Muscle layer of colon (tissue), 2 donors: ENCODE measurements at regions not wholly inside any gene's neighbourhood (a gene's known extent, or its start where the extent isn't known, plus 50 kb on each side); places are given as distances from the start of the nearest gene placed in this dataset.

Experiments used
- H3K27ac ChIP-seq: one replicate; pipeline ENCODE4 v1.7.0; 2013; ENCODE audit warnings: low read depth, mild to moderate bottlenecking, low read length, moderate library complexity
- H3K27me3 ChIP-seq, 2 donors: one replicate each; pipeline ENCODE4 v1.7.0; 2013; ENCODE audit warnings: low read length in 2 of 2, mild to moderate bottlenecking in 2 of 2; ENCODE audit not compliant: insufficient read depth in 2 of 2, control insufficient read depth in 1 of 2
- H3K36me3 ChIP-seq: one replicate; pipeline ENCODE4 v1.7.0; 2013; ENCODE audit warnings: mild to moderate bottlenecking, low read length; ENCODE audit not compliant: insufficient read depth
- H3K4me1 ChIP-seq: one replicate; pipeline ENCODE4 v1.7.0; 2013; ENCODE audit warnings: mild to moderate bottlenecking, low read length; ENCODE audit not compliant: insufficient read depth
- H3K4me3 ChIP-seq, 2 donors: one replicate each; pipeline ENCODE4 v1.7.0; 2013; ENCODE audit warnings: low read length in 2 of 2, low read depth in 1 of 2, mild to moderate bottlenecking in 1 of 2, moderate library complexity in 1 of 2
- H3K9ac ChIP-seq: one replicate; pipeline ENCODE4 v1.7.0; 2013; ENCODE audit warnings: low read length
- H3K9me3 ChIP-seq: one replicate; pipeline ENCODE4 v1.7.0; 2013; ENCODE audit warnings: mild to moderate bottlenecking, low read length
- donor health status: abdominal sarcoma.
- donor health status: Adenocarcinoma of cecum.

DNA sequence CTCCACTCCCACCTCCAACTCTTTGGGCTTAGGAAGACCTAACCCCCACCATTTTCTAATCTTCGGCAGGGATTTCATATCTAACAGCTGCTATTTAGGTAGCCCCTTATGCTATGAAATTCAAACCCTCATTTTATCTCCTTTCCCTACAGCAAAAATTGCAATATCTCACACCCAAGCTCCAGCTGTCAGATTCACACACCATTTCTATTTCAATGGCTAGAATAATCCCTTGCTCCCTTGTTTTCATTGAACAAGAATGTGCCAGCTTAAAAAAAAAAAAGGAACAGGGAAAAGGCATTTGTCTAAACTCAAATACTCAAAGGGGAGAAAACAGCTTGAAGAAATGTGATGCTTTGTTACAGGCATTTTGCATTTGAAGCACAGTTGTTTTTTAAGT is 850.6 kb upstream of the ACVR2A start:
- Histone ChIP-seq H3K4me3 (no peak overlapping the region), H3K9me3 (no peaks in the 10 kb centered on the region), H3K4me1 (no peaks in the 10 kb centered on the region), H3K36me3 (no peaks in the 10 kb centered on the region), H3K9ac (no peak overlapping the region), H3K27me3 (no peaks in the 10 kb centered on the region), H3K27ac (no peak overlapping the region)

DNA sequence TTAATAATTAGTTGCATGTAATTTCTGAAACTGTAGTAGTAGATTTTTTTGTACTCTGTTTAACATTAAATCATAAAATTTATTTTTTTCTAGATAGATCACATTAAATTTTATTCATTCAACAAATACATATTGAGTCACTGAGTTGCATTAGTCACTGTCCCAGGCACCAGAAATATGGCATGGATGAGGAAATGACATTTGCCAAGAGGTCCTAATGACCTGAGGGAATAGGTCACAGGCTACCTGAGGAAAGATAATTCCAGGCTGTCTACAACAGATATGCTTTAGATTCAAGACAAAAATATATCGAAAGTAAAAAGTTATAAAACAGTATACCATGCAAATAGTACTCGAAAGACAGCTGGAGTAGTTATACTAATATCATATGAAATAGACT is 852.4 kb upstream of the ACVR2A start:
- H3K4me1 ChIP-seq: no peaks in the 10 kb centered on the region
- no peaks in the 10 kb centered on the region for H3K36me3 ChIP-seq
- no peaks in the 10 kb centered on the region for H3K27me3 ChIP-seq
- H3K9ac ChIP-seq: no peak overlapping the region
- no peaks in the 10 kb centered on the region for H3K9me3 ChIP-seq
- H3K4me3 ChIP-seq: no peak overlapping the region
- no peak overlapping the region for H3K27ac ChIP-seq

DNA sequence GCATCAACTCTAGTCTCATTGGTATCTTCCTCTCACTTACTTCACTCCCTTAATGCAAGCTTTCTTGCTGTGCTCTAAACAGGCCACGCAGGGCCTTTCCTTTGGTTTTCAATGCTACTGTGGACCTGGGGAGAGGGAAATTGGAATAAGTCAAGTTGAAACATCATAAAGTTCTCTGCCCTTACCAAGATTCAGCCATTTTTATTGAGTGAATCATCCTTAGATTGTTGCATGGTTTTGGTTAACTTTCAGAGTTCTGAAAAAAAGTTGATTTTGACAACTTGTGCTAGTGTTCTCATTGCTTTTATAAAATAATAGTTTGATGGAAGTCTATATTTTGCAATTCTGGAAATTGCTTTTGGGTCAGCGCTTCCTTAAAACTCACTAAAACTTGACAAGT is 852.8 kb upstream of the ACVR2A start:
- H3K27ac ChIP-seq: no peak overlapping the region
- H3K4me3 ChIP-seq: no peak overlapping the region
- H3K27me3 ChIP-seq: no peaks in the 10 kb centered on the region
- H3K9ac ChIP-seq: no peak overlapping the region
- H3K9me3 ChIP-seq: no peaks in the 10 kb centered on the region
- no peaks in the 10 kb centered on the region for H3K4me1 ChIP-seq
- H3K36me3 ChIP-seq: no peaks in the 10 kb centered on the region

DNA sequence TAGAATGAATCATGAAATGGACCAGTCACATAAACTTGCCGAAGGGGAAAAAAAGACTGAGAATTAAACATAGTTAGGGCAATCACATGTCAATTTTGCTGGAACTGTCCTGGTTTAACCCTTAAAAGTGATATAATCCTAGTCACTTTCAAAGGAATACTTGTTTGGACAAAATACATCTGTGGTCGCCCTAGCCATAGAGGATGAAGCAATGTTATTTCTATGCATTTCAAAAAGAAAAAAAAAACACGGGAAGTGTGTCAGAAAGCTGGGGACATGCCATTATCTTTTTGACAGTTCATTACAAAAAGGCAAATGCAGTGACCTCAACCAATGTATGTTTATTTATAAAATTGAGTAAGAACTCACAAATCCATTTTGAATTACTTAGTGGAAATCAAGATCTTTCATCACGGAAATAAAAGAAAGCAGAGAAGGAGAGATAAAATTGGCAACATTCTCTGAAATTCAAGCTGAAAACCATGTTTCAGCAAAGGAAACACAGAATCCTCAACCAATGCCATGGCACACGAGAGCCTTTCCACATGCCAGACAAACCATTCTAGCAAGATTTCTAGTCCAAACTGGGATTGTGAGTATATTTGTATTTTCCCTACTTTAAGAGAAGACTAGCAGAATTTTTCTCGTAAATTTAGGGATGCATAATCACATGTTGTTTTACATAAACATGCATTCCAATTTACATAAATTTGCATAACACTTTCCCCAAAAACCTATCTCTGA is 854.3 kb upstream of the ACVR2A start:
- Histone ChIP-seq H3K9ac (no peak overlapping the region), H3K4me3 (no peak overlapping the region), H3K27me3 (no peaks in the 10 kb centered on the region), H3K27ac (no peak overlapping the region), H3K9me3 (no peaks in the 10 kb centered on the region), H3K36me3 (no peaks in the 10 kb centered on the region), H3K4me1 (peaks cover 13% of the 10 kb centered on the region)

DNA sequence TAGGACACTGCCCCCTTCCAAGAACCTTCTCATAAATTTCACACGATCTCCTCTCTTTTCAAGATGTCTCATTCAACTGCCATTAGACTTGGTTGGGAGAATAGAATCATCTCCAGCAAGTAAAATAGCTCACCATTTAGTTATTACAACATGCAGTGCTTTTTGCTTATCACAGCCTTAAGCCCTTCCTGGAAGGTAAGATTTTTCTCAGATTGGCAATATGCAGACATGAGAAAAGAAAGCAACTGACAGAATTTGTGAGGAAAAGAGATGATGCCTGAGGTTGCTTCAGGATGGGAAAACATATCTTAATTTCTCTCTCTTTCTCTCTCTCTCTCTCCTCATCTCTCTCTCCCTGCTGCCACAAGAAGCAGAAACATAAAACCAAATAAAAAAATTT is 855.1 kb upstream of the ACVR2A start:
- Histone ChIP-seq H3K9ac (no peak overlapping the region), H3K9me3 (no peaks in the 10 kb centered on the region), H3K36me3 (no peaks in the 10 kb centered on the region), H3K4me3 (no peak overlapping the region), H3K4me1 (peaks cover 16% of the 10 kb centered on the region), H3K27me3 (no peaks in the 10 kb centered on the region), H3K27ac (no peak overlapping the region)

DNA sequence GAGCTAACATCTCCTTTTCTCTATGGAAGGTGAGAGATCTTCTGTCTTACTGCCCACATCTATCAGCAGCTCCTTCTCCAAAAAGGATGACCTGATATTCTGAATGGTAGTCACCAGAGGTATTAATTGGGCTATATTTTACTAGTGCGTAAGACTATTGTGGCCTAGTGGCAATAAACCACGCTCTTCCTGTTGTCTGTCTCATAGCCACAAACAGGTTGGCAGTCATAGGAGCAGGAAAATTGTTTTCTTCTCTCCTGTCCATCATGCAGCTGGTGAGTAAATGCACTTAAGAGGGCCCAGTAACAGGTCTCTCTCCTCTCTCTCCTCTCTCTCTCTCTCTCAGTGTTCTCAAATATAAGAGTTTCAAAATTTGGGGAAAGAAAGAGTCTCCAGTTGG is 856.8 kb upstream of the ACVR2A start:
- H3K9me3 ChIP-seq: no peaks in the 10 kb centered on the region
- no peaks in the 10 kb centered on the region for H3K27me3 ChIP-seq
- H3K27ac ChIP-seq: no peak overlapping the region
- H3K4me3 ChIP-seq: no peak overlapping the region
- H3K4me1 ChIP-seq: peaks cover 16% of the 10 kb centered on the region
- no peak overlapping the region for H3K9ac ChIP-seq
- H3K36me3 ChIP-seq: no peaks in the 10 kb centered on the region

DNA sequence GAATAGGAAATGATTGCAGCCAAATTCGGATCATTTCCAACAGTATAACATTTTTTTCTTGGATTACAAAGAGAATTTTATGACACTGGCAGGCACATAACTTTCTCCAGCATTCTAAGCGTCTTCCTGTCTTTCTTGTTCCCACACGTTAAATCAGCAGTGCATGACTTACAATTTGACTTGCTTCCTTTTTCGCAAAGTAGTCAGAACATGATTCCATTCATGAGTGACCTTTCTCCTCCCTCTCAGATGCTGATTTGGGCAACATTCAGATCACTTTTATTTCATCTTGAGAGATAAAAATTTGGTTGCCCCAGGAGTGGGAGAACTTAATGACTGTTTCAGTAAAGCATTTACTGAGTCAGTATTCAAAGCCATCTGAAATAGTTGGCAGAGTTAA is 858.7 kb upstream of the ACVR2A start:
- peaks cover 21% of the 10 kb centered on the region for H3K4me1 ChIP-seq
- no peak overlapping the region for H3K4me3 ChIP-seq
- no peak overlapping the region for H3K9ac ChIP-seq
- no peaks in the 10 kb centered on the region for H3K9me3 ChIP-seq
- no peaks in the 10 kb centered on the region for H3K27me3 ChIP-seq
- H3K36me3 ChIP-seq: no peaks in the 10 kb centered on the region
- H3K27ac ChIP-seq: no peak overlapping the region

DNA sequence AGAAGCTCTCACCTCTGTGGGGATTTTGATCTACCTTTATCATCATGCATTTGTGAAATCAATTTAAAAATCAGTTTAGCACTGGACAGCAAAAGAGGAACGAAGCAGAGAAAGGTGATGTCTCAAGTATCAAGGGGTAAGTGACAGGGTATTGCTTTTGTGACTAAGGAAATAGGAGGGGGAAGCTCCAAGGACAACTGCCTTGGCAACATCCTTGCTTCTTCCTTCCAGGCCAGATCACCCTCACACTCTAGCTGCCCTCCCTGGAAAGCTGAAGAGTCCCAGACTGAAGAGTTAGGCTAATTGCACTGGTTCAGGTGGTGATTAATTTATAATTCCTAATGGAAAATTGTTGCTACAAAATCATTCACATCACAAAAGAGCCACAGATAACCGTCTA is 859.1 kb upstream of the ACVR2A start:
- H3K9ac ChIP-seq: no peak overlapping the region
- no peaks in the 10 kb centered on the region for H3K36me3 ChIP-seq
- H3K9me3 ChIP-seq: no peaks in the 10 kb centered on the region
- H3K27ac ChIP-seq: no peak overlapping the region
- H3K4me3 ChIP-seq: no peak overlapping the region
- H3K27me3 ChIP-seq: no peaks in the 10 kb centered on the region
- peaks cover 21% of the 10 kb centered on the region for H3K4me1 ChIP-seq

DNA sequence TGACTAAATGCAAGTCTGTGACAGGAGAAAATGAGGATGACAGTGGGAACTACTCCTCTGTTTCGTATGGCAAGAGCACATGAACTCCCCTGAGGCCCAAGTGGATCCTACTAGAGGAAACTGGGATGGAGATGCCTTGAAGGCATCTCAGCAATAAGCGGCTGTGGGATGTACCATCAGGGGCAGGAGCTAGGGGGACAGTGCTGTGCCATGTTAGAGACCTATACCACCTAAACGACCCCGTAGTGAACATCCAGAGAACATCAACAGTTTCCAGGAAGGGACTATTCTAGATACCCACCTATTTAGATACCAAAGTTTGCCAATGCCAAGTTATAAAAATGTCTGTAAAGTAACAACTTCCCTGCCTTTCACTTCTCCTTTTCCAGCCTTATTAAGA is 860.8 kb upstream of the ACVR2A start:
- H3K9ac ChIP-seq: no peak overlapping the region
- H3K4me3 ChIP-seq: no peak overlapping the region
- H3K27me3 ChIP-seq: no peaks in the 10 kb centered on the region
- peaks cover 21% of the 10 kb centered on the region for H3K4me1 ChIP-seq
- no peak overlapping the region for H3K27ac ChIP-seq
- no peaks in the 10 kb centered on the region for H3K9me3 ChIP-seq
- H3K36me3 ChIP-seq: no peaks in the 10 kb centered on the region

DNA sequence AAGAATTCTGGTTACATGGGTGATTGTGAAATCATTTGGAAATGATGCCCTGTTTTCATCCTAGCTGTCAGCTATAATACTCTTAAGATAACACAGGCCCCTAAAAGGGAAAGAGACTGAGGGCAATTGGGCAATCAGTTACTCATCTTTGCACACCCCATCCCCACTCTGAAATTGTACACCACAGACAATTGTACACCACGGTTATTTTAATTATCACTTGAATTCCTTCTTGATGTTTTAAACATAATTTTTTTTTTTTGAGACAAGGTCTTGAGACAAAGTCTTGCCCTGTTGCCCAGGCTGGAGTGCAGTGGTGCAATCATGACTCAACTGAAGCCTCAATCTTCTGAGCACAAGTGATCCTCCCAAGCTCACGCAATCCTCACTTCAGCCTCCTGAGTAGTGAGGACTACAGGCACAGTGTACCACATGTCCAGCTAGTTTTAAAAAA is 862.4 kb upstream of the ACVR2A start:
- Histone ChIP-seq H3K27me3 (no peaks in the 10 kb centered on the region), H3K4me1 (peaks cover 21% of the 10 kb centered on the region), H3K4me3 (no peak overlapping the region), H3K9me3 (no peaks in the 10 kb centered on the region), H3K27ac (no peak overlapping the region), H3K9ac (no peak overlapping the region), H3K36me3 (no peaks in the 10 kb centered on the region)

DNA sequence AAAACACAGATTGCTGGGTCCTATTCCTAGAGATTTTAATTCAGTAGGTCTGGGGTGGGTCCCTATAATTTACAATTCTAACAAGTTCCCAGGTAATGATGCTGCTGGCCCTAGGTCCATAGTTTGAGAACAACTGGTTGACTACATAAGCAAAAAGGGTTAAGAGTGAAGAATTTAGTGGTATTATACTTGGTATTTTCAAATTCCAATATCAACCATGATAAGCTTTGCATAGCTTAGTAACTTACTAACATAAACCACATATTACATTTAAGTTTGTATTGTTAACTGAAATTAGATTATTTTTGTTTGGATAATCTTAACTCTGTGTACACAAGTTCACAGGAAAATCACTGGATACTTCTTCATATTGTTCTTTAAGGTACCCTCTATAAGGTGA is 862.9 kb upstream of the ACVR2A start:
- H3K4me1 ChIP-seq: peaks cover 21% of the 10 kb centered on the region
- H3K4me3 ChIP-seq: no peak overlapping the region
- no peaks in the 10 kb centered on the region for H3K27me3 ChIP-seq
- H3K36me3 ChIP-seq: no peaks in the 10 kb centered on the region
- no peak overlapping the region for H3K27ac ChIP-seq
- H3K9me3 ChIP-seq: no peaks in the 10 kb centered on the region
- H3K9ac ChIP-seq: no peak overlapping the region

DNA sequence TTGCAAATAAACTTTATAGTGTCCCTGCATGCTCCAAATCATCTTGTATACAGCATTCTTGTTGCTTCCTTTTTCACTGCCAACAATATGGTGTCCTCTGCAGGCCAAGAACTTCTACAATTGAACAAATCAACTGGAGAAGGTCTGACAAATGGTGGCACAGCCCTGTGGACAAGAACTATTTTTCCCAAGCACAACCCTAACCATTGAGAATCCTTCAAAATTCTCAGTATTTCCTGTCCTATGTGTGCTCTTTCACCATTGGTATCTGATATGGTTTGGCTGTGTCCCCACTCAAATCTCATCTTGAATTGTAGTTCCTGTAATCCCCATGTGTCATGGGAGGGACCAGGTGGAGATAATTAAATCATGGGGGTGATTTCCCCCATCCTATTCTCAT is 865.1 kb upstream of the ACVR2A start:
- H3K4me3 ChIP-seq: no peak overlapping the region
- no peaks in the 10 kb centered on the region for H3K27me3 ChIP-seq

More for the DNA sequence above, 865.1 kb upstream of the ACVR2A start:
- H3K9me3 ChIP-seq: no peaks in the 10 kb centered on the region
- H3K4me1 ChIP-seq: peaks cover 5% of the 10 kb centered on the region
- no peak overlapping the region for H3K9ac ChIP-seq
- no peaks in the 10 kb centered on the region for H3K36me3 ChIP-seq
- H3K27ac ChIP-seq: no peak overlapping the region
